ENCODE measurements at regions not wholly inside any gene's neighbourhood (a gene's known extent, or its start where the extent isn't known, plus 50 kb on each side); places are given as distances from the start of the nearest gene placed in this dataset.
"Not testable (repeated sequence)": the region's sequence is repeated elsewhere in the genome, so short reads cannot be mapped to it uniquely, and the experiment has no call there.

DNA sequence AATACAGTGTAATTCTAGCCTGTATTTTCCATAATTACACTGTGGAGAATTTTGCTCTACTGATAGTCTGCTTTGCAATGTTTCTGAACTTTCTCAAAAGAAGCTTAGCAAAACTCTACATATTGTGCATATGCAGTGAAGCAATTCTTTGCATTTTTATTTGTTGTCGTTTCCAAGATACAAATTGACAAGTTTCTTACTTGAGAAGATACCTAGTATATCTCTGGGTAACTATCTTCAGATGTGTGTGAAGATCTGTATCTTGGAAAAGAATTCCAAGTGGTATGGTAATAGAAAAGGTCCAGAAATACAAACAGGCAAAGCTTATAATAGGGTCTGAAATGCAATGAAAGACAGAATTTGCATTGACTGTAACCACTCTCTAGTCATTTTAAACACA, 1119.8 kb upstream of the INTU start:
- Histone ChIP-seq H3K27ac (ENCODE audit: low read depth, low read length) (no peak overlapping the region), H3K27me3 (ENCODE audit: control insufficient read depth, low read length) (no peaks in the 10 kb centered on the region), H3K36me3 (ENCODE audit: control insufficient read depth, low read length) (no peaks in the 10 kb centered on the region), H3K9me2 (replicated peaks; ENCODE audit: control insufficient read depth, low read length) (no peaks in the 10 kb centered on the region), H3K79me2 (ENCODE audit: control insufficient read depth, low read length) (no peaks in the 10 kb centered on the region), H3K4me2 (ENCODE audit: low read length) (no peak overlapping the region), H3F3A (ENCODE audit: control insufficient read depth, insufficient read depth) (no peaks in the 10 kb centered on the region), H4K20me1 (ENCODE audit: control insufficient read depth, insufficient read depth, low read depth, low read length) (no peaks in the 10 kb centered on the region), H3K9me3 (ENCODE audit: control insufficient read depth, insufficient read depth, low read length) (no peaks in the 10 kb centered on the region), H3K4me3 (ENCODE audit: low read length) (no peak overlapping the region), H3K4me1 (ENCODE audit: control insufficient read depth, low read length) (no peaks in the 10 kb centered on the region)
- TF ChIP-seq EZH2phosphoT487 (IDR thresholded peaks at IDR 0.05; ENCODE audit: borderline replicate concordance, low read length), result no peak
- TF ChIP-seq, protein P1, sequence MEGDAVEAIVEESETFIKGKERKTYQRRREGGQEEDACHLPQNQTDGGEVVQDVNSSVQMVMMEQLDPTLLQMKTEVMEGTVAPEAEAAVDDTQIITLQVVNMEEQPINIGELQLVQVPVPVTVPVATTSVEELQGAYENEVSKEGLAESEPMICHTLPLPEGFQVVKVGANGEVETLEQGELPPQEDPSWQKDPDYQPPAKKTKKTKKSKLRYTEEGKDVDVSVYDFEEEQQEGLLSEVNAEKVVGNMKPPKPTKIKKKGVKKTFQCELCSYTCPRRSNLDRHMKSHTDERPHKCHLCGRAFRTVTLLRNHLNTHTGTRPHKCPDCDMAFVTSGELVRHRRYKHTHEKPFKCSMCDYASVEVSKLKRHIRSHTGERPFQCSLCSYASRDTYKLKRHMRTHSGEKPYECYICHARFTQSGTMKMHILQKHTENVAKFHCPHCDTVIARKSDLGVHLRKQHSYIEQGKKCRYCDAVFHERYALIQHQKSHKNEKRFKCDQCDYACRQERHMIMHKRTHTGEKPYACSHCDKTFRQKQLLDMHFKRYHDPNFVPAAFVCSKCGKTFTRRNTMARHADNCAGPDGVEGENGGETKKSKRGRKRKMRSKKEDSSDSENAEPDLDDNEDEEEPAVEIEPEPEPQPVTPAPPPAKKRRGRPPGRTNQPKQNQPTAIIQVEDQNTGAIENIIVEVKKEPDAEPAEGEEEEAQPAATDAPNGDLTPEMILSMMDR (IDR thresholded peaks at IDR 0.05; ENCODE audit: low read depth, low read length, poor library complexity, severe bottlenecking), result no peak

GRCh38 chr4:126513596-126513995, 1119.2 kb upstream of the INTU start:
- no peak overlapping the region for H3K27ac ChIP-seq (ENCODE audit: low read depth, low read length)
- H3K4me1 ChIP-seq (ENCODE audit: control insufficient read depth, low read length), result no peaks in the 10 kb centered on the region
- no peaks in the 10 kb centered on the region for H4K20me1 ChIP-seq (ENCODE audit: control insufficient read depth, insufficient read depth, low read depth, low read length)
- H3K4me3 ChIP-seq (ENCODE audit: low read length), result no peak overlapping the region
- no peaks in the 10 kb centered on the region for H3K27me3 ChIP-seq (ENCODE audit: control insufficient read depth, low read length)
- H3K9me2 ChIP-seq (replicated peaks; ENCODE audit: control insufficient read depth, low read length), result no peaks in the 10 kb centered on the region
- H3K79me2 ChIP-seq (ENCODE audit: control insufficient read depth, low read length), result no peaks in the 10 kb centered on the region
- H3K9me3 ChIP-seq (ENCODE audit: control insufficient read depth, insufficient read depth, low read length), result no peaks in the 10 kb centered on the region
- no peaks in the 10 kb centered on the region for H3F3A ChIP-seq (ENCODE audit: control insufficient read depth, insufficient read depth)
- no peak for TF ChIP-seq EZH2phosphoT487 (IDR thresholded peaks at IDR 0.05; ENCODE audit: borderline replicate concordance, low read length)
- TF ChIP-seq, protein P1 (IDR thresholded peaks at IDR 0.05; ENCODE audit: low read depth, low read length, poor library complexity, severe bottlenecking), result no peak
- no peak overlapping the region for H3K4me2 ChIP-seq (ENCODE audit: low read length)
- H3K36me3 ChIP-seq (ENCODE audit: control insufficient read depth, low read length), result no peaks in the 10 kb centered on the region

GRCh38 chr4:126520731-126521130, 1112.0 kb upstream of the INTU start:
- Histone ChIP-seq H3K79me2 (ENCODE audit: control insufficient read depth, low read length) (no peaks in the 10 kb centered on the region), H3F3A (ENCODE audit: control insufficient read depth, insufficient read depth) (no peaks in the 10 kb centered on the region), H3K27me3 (ENCODE audit: control insufficient read depth, low read length) (no peaks in the 10 kb centered on the region), H3K4me2 (ENCODE audit: low read length) (no peak overlapping the region), H3K4me1 (ENCODE audit: control insufficient read depth, low read length) (no peaks in the 10 kb centered on the region), H3K27ac (ENCODE audit: low read depth, low read length) (no peak overlapping the region), H3K9me2 (replicated peaks; ENCODE audit: control insufficient read depth, low read length) (no peaks in the 10 kb centered on the region), H4K20me1 (ENCODE audit: control insufficient read depth, insufficient read depth, low read depth, low read length) (no peaks in the 10 kb centered on the region), H3K9me3 (ENCODE audit: control insufficient read depth, insufficient read depth, low read length) (no peaks in the 10 kb centered on the region), H3K36me3 (ENCODE audit: control insufficient read depth, low read length) (no peaks in the 10 kb centered on the region), H3K4me3 (ENCODE audit: low read length) (no peak overlapping the region)
- TF ChIP-seq, protein P1 (IDR thresholded peaks at IDR 0.05; ENCODE audit: low read depth, low read length, poor library complexity, severe bottlenecking), result no peak
- no peak for TF ChIP-seq EZH2phosphoT487 (IDR thresholded peaks at IDR 0.05; ENCODE audit: borderline replicate concordance, low read length)

DNA sequence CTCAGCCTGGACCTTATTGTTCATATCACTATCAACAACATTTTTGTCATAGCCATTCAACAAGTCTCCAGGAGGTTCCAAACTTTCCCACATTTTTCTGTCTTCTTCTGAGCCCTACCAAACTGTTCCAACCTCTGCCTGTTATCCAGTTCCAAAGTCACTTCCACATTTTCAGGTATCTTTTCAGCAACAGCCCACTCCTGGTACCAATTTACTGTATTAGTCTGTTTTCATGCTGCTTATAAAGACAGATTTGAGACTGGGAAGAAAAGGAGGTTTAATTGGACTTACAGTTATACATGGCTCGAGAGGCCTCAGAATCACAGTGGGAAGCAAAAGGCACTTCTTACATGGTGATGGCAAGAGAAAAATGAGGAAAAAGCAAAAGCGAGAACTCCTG, 1107.4 kb upstream of the INTU start:
- H3K4me1 ChIP-seq (ENCODE audit: control insufficient read depth, low read length); H3K36me3 ChIP-seq (ENCODE audit: control insufficient read depth, low read length); H3K79me2 ChIP-seq (ENCODE audit: control insufficient read depth, low read length); H3K27ac ChIP-seq (ENCODE audit: low read depth, low read length); H3K4me3 ChIP-seq (ENCODE audit: low read length); H4K20me1 ChIP-seq (ENCODE audit: control insufficient read depth, insufficient read depth, low read depth, low read length); H3K4me2 ChIP-seq (ENCODE audit: low read length); H3F3A ChIP-seq (ENCODE audit: control insufficient read depth, insufficient read depth); H3K27me3 ChIP-seq (ENCODE audit: control insufficient read depth, low read length); H3K9me3 ChIP-seq (ENCODE audit: control insufficient read depth, insufficient read depth, low read length); H3K9me2 ChIP-seq (replicated peaks; ENCODE audit: control insufficient read depth, low read length): not testable (repeated sequence)
